SJCRH30 (cell line): ENCODE measurements at regions not wholly inside any gene's neighbourhood (a gene's known extent, or its start where the extent isn't known, plus 50 kb on each side); places are given as distances from the start of the nearest gene placed in this dataset.

ENCODE experiments used
- DNase-seq, 2 experiments: peaks; one replicate each; pipeline ENCODE4 v3.0.0-alpha.2; 2015 to 2020
- H3K27ac ChIP-seq: fragments of 250-450 bp; sonication (Bioruptor Pico); 2 replicates; pipeline ENCODE4 v1.5.1; 2020; ENCODE audit warnings: mild to moderate bottlenecking, moderate library complexity
- H3K27me3 ChIP-seq: fragments of 250-450 bp; sonication (Bioruptor Pico); 2 replicates; pipeline ENCODE4 v1.5.1; 2020; ENCODE audit warnings: mild to moderate bottlenecking, moderate library complexity
- H3K36me3 ChIP-seq: fragments of 250-450 bp; sonication (Bioruptor Pico); 2 replicates; pipeline ENCODE4 v1.5.1; 2020; ENCODE audit warnings: mild to moderate bottlenecking, moderate library complexity
- H3K4me1 ChIP-seq: fragments of 250-450 bp; sonication (Bioruptor Pico); 2 replicates; pipeline ENCODE4 v1.5.1; 2020; ENCODE audit warnings: mild to moderate bottlenecking, moderate library complexity
- H3K4me3 ChIP-seq: fragments of 250-450 bp; sonication (Bioruptor Pico); 2 replicates; pipeline ENCODE4 v1.5.1; 2020; ENCODE audit warnings: mild to moderate bottlenecking, moderate library complexity
- H3K9me3 ChIP-seq: fragments of 250-450 bp; sonication (Bioruptor Pico); replicated peaks from 2 replicates; pipeline ENCODE4 v1.5.1; 2020; ENCODE audit warnings: mild to moderate bottlenecking, moderate library complexity

- Histone ChIP-seq H3K4me3 (no peak overlapping the region), H3K27me3 (no peaks in the 10 kb centered on the region)
- peak in 1 of 2 experiments; percentile 10 for DNase-seq
Observed at GRCh38 chr4:59971952-59972351, 1228.2 kb upstream of the ADGRL3 start.

GRCh38 chr4:59973492-59973891 lies 1226.6 kb upstream of the ADGRL3 start:
- no peaks in the 10 kb centered on the region for H3K27me3 ChIP-seq
- no peak overlapping the region for H3K27ac ChIP-seq
- H3K4me1 ChIP-seq, result no peaks in the 10 kb centered on the region; the same call in 1 of the 2 replicates
- H3K9me3 ChIP-seq, result no peaks in the 10 kb centered on the region
- H3K36me3 ChIP-seq, result no peaks in the 10 kb centered on the region
- no peak for DNase-seq
- no peak overlapping the region for H3K4me3 ChIP-seq

More at GRCh38 chr4:59971952-59972351, 1228.2 kb upstream of the ADGRL3 start:
- Histone ChIP-seq H3K9me3 (no peaks in the 10 kb centered on the region), H3K4me1 (no peaks in the 10 kb centered on the region; the same call in 1 of the 2 replicates), H3K27ac (no peak overlapping the region), H3K36me3 (no peaks in the 10 kb centered on the region)

DNA sequence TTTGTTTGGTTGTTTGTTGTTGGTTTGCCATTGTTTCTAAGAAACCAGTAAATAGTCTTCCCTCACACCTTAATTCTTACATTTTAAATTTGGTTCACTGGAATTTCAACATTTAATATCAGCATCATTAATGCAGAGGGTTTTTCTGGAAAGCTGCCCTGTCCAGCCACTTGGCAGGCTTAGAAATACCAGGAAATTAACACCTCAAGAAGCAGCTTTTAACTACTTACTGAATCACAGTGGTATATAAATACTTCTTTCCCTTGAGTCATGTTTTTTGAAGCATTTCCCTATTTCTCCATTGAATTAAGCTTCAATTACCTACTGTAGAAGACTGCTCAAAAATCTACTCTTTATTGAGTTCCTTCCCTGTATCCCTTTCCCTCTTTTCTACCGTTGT lies 1221.1 kb upstream of the ADGRL3 start:
- Histone ChIP-seq H3K36me3 (no peaks in the 10 kb centered on the region), H3K27me3 (no peaks in the 10 kb centered on the region), H3K4me1 (no peaks in the 10 kb centered on the region), H3K9me3 (no peaks in the 10 kb centered on the region), H3K27ac (no peak overlapping the region), H3K4me3 (no peak overlapping the region)
- DNase-seq, result no peak

DNA sequence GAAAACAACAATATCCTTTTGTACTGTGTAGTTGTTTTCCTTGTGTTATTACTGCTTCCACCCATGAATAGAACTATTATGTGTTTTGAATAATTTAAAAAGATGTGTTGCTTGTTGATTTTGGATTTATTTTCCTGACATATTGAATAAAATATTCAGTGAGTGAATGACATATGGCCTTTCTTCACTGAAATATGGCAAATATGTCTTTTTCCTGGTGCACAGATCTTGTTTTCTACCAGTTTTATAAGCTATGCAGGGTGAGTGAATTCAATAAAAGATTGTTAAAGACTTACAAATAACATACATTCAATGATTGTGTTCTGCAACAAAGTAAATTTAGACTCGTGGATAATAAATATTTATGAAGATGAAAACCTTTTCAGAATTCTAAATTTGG lies 1216.3 kb upstream of the ADGRL3 start:
- H3K4me3 ChIP-seq, result no peak overlapping the region
- DNase-seq, result no peak
- H3K9me3 ChIP-seq, result no peaks in the 10 kb centered on the region

DNA sequence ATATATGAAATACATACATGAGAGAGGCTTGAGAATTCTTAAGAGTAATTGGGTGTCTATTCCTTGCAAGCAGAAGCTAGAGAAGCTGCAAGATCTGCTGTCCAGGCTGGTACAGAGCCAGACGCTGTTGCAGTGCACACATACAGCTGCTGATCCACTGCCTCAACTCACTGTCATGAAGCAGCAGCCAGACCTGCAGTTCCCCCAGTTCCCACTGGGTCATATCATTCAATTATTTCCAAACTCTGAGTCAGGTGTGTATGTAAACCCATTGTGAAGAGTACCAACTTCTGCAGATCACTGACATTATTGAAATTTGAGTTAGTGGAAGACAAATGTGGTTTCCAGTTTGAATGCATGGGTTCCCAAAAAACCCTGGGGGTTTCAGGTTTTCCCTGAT lies 1212.8 kb upstream of the ADGRL3 start:
- no peaks in the 10 kb centered on the region for H3K27me3 ChIP-seq
- no peaks in the 10 kb centered on the region for H3K36me3 ChIP-seq
- no peak for DNase-seq
- H3K27ac ChIP-seq, result no peak overlapping the region
- H3K9me3 ChIP-seq, result no peaks in the 10 kb centered on the region
- no peak overlapping the region for H3K4me3 ChIP-seq
- no peaks in the 10 kb centered on the region for H3K4me1 ChIP-seq

More for the DNA sequence above, 1216.3 kb upstream of the ADGRL3 start:
- H3K36me3 ChIP-seq, result no peaks in the 10 kb centered on the region
- no peak overlapping the region for H3K27ac ChIP-seq
- H3K27me3 ChIP-seq, result no peaks in the 10 kb centered on the region
- H3K4me1 ChIP-seq, result no peaks in the 10 kb centered on the region

- peak; percentile 23 to 44 for DNase-seq
- no peaks in the 10 kb centered on the region for H3K27me3 ChIP-seq
- no peak overlapping the region for H3K4me3 ChIP-seq
- H3K9me3 ChIP-seq, result peaks cover 15% of the 10 kb centered on the region
- no peaks in the 10 kb centered on the region for H3K4me1 ChIP-seq
- H3K27ac ChIP-seq, result no peak overlapping the region
- H3K36me3 ChIP-seq, result no peaks in the 10 kb centered on the region
Observed at GRCh38 chr4:59994118-59994517, 1206.0 kb upstream of the ADGRL3 start.

DNA sequence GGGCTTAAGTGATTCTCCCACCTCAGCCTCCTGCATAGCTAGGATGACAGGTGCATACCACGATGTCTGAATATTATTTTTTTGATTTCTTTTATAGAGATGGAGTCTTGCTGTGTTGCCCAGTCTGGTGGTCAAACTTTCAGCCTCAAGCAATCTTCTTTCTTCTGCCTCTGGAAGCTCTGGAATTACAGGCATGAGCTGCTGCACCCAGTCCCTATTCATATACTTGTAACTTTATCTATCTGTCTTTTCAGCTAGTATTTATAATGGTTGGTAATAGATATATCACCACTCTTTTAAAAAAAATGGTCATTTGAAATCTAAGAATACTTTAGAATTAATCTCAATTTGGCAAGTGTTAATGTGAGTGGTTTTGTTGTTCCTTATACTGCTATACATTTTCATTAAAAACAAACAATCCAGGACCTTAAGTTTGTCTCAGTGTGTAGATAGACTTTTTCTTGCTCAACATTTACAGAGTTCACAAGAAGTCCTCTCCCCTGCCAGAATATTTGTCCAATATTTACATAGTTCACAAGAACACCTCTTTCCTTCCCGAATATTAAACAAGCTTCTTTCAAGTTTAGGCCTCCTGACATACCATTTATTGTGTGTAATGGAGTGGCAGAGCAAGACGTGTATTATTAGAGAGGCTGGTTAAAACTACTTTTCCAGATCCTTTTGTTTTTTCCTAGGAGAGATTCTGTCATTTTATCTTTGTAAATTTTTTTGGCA lies 1197.4 kb upstream of the ADGRL3 start:
- no peak overlapping the region for H3K4me3 ChIP-seq
- no peak overlapping the region for H3K27ac ChIP-seq
- H3K4me1 ChIP-seq, result no peaks in the 10 kb centered on the region
- no peaks in the 10 kb centered on the region for H3K27me3 ChIP-seq
- DNase-seq, result no peak
- peaks cover 4% of the 10 kb centered on the region; the same call in 1 of the 2 replicates for H3K9me3 ChIP-seq
- H3K36me3 ChIP-seq, result no peaks in the 10 kb centered on the region

DNA sequence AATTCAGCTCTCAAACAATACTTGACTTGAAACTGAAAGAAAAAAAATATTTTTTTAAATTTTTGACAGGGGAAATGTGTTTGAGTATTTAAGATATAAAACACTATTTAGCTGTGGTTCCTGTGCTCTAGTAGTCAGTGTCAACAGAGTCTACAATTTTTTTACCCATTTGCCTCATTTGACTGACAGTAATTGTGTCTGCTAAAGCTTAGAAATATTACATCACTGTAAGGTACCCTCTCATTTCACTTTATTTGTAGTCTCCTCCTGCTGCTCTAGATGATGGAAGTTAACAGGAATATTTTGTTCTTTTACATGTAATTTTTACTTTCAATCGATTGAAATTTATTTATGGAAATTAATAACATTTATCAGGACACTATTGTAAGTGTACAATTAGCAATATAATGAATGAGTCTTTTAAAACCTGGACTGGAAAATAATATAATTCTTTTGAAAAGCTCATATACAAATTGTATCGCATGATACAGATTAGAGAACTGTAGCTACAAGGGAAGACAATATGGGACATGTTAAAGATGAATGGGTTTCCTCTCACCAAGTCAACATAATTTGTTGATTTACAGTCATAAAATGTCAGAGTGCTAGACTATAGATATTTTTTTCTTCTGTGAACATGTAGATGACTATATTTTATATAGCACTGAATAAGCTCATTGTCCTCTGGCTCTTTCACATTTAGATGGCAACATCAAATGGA lies 1186.5 kb upstream of the ADGRL3 start:
- Histone ChIP-seq H3K27ac (no peak overlapping the region), H3K27me3 (no peaks in the 10 kb centered on the region), H3K4me3 (no peak overlapping the region), H3K36me3 (no peaks in the 10 kb centered on the region), H3K9me3 (peaks cover 4% of the 10 kb centered on the region), H3K4me1 (no peaks in the 10 kb centered on the region)
- DNase-seq, result no peak

- Histone ChIP-seq H3K9me3 (no peaks in the 10 kb centered on the region; the same call in 1 of the 2 replicates), H3K4me3 (no peak overlapping the region), H3K27me3 (no peaks in the 10 kb centered on the region), H3K27ac (no peak overlapping the region), H3K4me1 (no peaks in the 10 kb centered on the region), H3K36me3 (no peaks in the 10 kb centered on the region)
- DNase-seq, result no peak
Observed at GRCh38 chr4:60016971-60017370, 1183.2 kb upstream of the ADGRL3 start.

- Histone ChIP-seq H3K27ac (no peak overlapping the region), H3K4me3 (no peak overlapping the region), H3K36me3 (no peaks in the 10 kb centered on the region), H3K27me3 (no peaks in the 10 kb centered on the region), H3K9me3 (no peaks in the 10 kb centered on the region), H3K4me1 (no peaks in the 10 kb centered on the region)
- peak in 1 of 2 experiments; percentile 4 for DNase-seq
Observed at GRCh38 chr4:60019180-60019579, 1180.9 kb upstream of the ADGRL3 start.

DNA sequence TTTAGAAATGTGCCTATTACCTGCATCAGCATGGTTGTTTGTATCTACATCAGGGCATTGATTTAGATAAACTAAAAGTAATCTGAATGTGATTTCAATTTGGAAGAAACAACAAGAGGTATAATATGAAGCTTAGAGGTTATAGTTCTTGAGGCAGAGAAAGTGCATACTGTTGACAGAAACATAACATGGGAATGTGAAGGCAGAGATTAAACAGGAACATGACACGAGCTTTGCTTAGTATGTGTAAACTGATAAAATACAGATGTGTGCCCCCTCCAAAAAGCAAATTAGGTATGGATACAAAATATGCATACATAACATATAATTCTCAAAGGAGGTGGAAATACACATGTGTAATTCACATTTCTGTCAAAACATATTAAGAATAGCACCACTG lies 1180.2 kb upstream of the ADGRL3 start:
- H3K27me3 ChIP-seq, result no peaks in the 10 kb centered on the region
- no peak overlapping the region for H3K4me3 ChIP-seq
- no peaks in the 10 kb centered on the region for H3K4me1 ChIP-seq
- H3K36me3 ChIP-seq, result no peaks in the 10 kb centered on the region
- no peak for DNase-seq
- H3K27ac ChIP-seq, result no peak overlapping the region
- no peaks in the 10 kb centered on the region for H3K9me3 ChIP-seq

DNA sequence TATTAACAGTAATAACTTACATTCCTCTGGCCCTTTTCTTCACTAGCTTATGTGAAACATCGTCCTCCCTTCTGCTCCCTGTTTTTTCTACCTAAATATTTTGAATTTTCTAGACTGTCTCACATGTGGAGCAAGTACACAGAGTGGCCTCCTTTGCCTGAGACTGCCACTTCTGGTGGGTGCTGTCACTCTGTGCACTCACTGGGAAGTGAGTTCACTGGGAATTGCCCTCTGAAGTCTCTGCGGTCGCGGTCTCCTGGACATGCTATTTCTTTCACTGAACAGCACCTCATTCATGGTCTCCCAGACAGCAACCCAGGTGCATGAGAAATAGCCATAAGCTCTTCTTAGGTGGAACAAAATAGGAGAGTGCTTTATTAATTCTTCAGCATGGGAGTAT lies 1179.7 kb upstream of the ADGRL3 start:
- Histone ChIP-seq H3K27me3 (no peaks in the 10 kb centered on the region), H3K27ac (no peak overlapping the region), H3K4me1 (no peaks in the 10 kb centered on the region), H3K4me3 (no peak overlapping the region), H3K36me3 (no peaks in the 10 kb centered on the region), H3K9me3 (no peaks in the 10 kb centered on the region)
- no peak for DNase-seq

DNA sequence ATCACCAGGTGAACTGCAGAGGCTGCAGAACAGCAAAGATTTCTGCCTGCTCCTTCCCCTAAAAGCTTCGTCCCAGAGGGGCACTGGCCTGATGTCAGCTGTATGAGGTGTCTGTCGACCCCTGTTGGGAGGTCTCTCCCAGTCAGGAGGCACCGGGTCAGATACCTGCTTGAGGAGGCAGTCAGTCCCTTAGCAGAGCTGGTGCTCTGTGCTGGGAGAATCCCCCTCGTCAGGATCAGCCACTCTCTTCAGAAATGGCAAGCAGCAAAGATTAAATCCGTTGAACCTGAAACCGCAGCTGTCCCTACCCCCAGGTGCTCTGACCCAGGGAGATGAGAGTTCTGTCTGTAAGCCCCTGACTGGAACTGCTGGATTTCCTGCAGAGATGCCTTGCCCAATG lies 1166.3 kb upstream of the ADGRL3 start:
- Histone ChIP-seq H3K36me3 (no peaks in the 10 kb centered on the region), H3K4me3 (peak overlapping the region; percentile 50), H3K4me1 (no peaks in the 10 kb centered on the region), H3K9me3 (no peaks in the 10 kb centered on the region), H3K27ac (peak overlapping the region; percentile 85), H3K27me3 (no peaks in the 10 kb centered on the region)
- DNase-seq, result no peak

- H3K4me3 ChIP-seq, result peak overlapping the region; percentile 50
- no peaks in the 10 kb centered on the region for H3K27me3 ChIP-seq
- H3K4me1 ChIP-seq, result no peaks in the 10 kb centered on the region
- no peaks in the 10 kb centered on the region for H3K9me3 ChIP-seq
- DNase-seq, result peak; percentile 83 to 89
- H3K36me3 ChIP-seq, result no peaks in the 10 kb centered on the region
- peak overlapping the region; percentile 85 for H3K27ac ChIP-seq
Observed at GRCh38 chr4:60034361-60034760, 1165.8 kb upstream of the ADGRL3 start.

- Histone ChIP-seq H3K4me3 (no peak overlapping the region), H3K36me3 (no peaks in the 10 kb centered on the region), H3K27me3 (no peaks in the 10 kb centered on the region), H3K27ac (no peak overlapping the region), H3K9me3 (no peaks in the 10 kb centered on the region), H3K4me1 (no peaks in the 10 kb centered on the region)
- no peak for DNase-seq
Observed at GRCh38 chr4:60039908-60040307, 1160.2 kb upstream of the ADGRL3 start.
